PFSK-1 (cell line): ENCODE measurements at regions not wholly inside any gene's neighbourhood (a gene's known extent, or its start where the extent isn't known, plus 50 kb on each side); places are given as distances from the start of the nearest gene placed in this dataset.

Source experiments
- FOXP2 ChIP-seq: optimal IDR thresholded peaks from 2 replicates; pipeline ENCODE3; 2011; ENCODE audit warnings: borderline replicate concordance, control low read depth, inconsistent platforms; ENCODE audit not compliant: insufficient read depth; ENCODE audit errors: extremely low read length, extremely low read depth
- POLR2AphosphoS5 ChIP-seq: IDR thresholded peaks from 2 replicates; pipeline ENCODE4 v1.6.1; 2012; ENCODE audit warnings: low read depth, mild to moderate bottlenecking, control low read depth, low read length, moderate library complexity
- REST ChIP-seq, 2 experiments: IDR thresholded peaks; 2 replicates each; pipeline versions ENCODE4 v1.6.1 to v1.8.0; 2011 to 2012; ENCODE audit warnings: low read depth in 2 of 2, low read length in 2 of 2, control low read depth in 1 of 2, inconsistent platforms in 1 of 2, mild to moderate bottlenecking in 1 of 2, moderate library complexity in 1 of 2; ENCODE audit not compliant: insufficient read depth in 1 of 2
- SIN3A ChIP-seq: IDR thresholded peaks from 2 replicates; pipeline ENCODE4 v1.6.1; 2012; ENCODE audit warnings: mild to moderate bottlenecking, low read length, moderate library complexity, borderline replicate concordance; ENCODE audit not compliant: insufficient read depth
- TAF1 ChIP-seq: IDR thresholded peaks from 2 replicates; pipeline ENCODE4 v1.6.1; 2012; ENCODE audit warnings: low read length, control low read depth, borderline replicate concordance; ENCODE audit not compliant: insufficient read depth

- TF ChIP-seq FOXP2 = no peak
- no peak for TF ChIP-seq POLR2AphosphoS5
- no peak for TF ChIP-seq TAF1
- no peak for TF ChIP-seq REST (IDR thresholded peaks at IDR 0.05; ENCODE audit: insufficient read depth in 1 of 2, low read depth in 2 of 2, low read length in 2 of 2)
These were observed 179.4 kb downstream of the ZBTB18 start for GRCh38 chr1:244230470-244230869.

GRCh38 chr1:244231193-244231571, 180.1 kb downstream of the ZBTB18 start:
- TF ChIP-seq REST (IDR thresholded peaks at IDR 0.05; ENCODE audit: insufficient read depth in 1 of 2, low read depth in 2 of 2, low read length in 2 of 2) (no peak), SIN3A (no peak), FOXP2 (no peak), TAF1 (no peak)

GRCh38 chr1:244231572-244232315, 180.7 kb downstream of the ZBTB18 start:
- TF ChIP-seq POLR2AphosphoS5 (no peak), TAF1 (no peak), FOXP2 (no peak), SIN3A (no peak), REST (IDR thresholded peaks at IDR 0.05; ENCODE audit: insufficient read depth in 1 of 2, low read depth in 2 of 2, low read length in 2 of 2) (no peak)

GRCh38 chr1:244234009-244234643, 183.0 kb downstream of the ZBTB18 start:
- TF ChIP-seq TAF1 (no peak), SIN3A (no peak)

GRCh38 chr1:244235157-244235556, 184.1 kb downstream of the ZBTB18 start:
- TF ChIP-seq TAF1 (no peak), REST (IDR thresholded peaks at IDR 0.05; ENCODE audit: insufficient read depth in 1 of 2, low read depth in 2 of 2, low read length in 2 of 2) (no peak), POLR2AphosphoS5 (no peak), SIN3A (no peak), FOXP2 (no peak)
